H9 (cell line): ENCODE measurements at regions not wholly inside any gene's neighbourhood (a gene's known extent, or its start where the extent isn't known, plus 50 kb on each side); places are given as distances from the start of the nearest gene placed in this dataset.

Experiments used
- DNase-seq: peaks from one replicate; pipeline ENCODE4 v3.0.0-alpha.2; 2017
- H2AFZ ChIP-seq: one replicate; pipeline ENCODE4 v1.6.1; 2013; ENCODE audit warnings: mild to moderate bottlenecking, low read length, control low read depth, moderate library complexity
- H2AK5ac ChIP-seq: 2 replicates; pipeline ENCODE4 v1.6.1; 2013; ENCODE audit warnings: low read length, control low read depth, mixed read lengths; ENCODE audit not compliant: insufficient read length
- H2BK120ac ChIP-seq: one replicate; pipeline ENCODE4 v1.6.1; 2013; ENCODE audit warnings: low read depth, mild to moderate bottlenecking, low read length, control low read depth, inconsistent platforms; ENCODE audit not compliant: poor library complexity, severe bottlenecking
- H2BK12ac ChIP-seq: 2 replicates; pipeline ENCODE4 v1.6.1; 2013; ENCODE audit warnings: low read length, control low read depth, mixed read lengths, low read depth; ENCODE audit not compliant: insufficient read length
- H2BK15ac ChIP-seq: 2 replicates; pipeline ENCODE4 v1.6.1; 2013; ENCODE audit warnings: low read depth, low read length, control low read depth
- H2BK20ac ChIP-seq: one replicate; pipeline ENCODE4 v1.6.1; 2013; ENCODE audit warnings: low read depth, mild to moderate bottlenecking, low read length, control low read depth, inconsistent platforms; ENCODE audit not compliant: poor library complexity, severe bottlenecking
- H2BK5ac ChIP-seq: 2 replicates; pipeline ENCODE4 v1.6.1; 2013; ENCODE audit warnings: low read length, control low read depth, mixed read lengths; ENCODE audit not compliant: insufficient read length
- H3K14ac ChIP-seq: 2 replicates; pipeline ENCODE4 v1.6.1; 2013; ENCODE audit warnings: low read length, control low read depth; ENCODE audit not compliant: insufficient read depth
- H3K18ac ChIP-seq: 2 replicates; pipeline ENCODE4 v1.6.1; 2013; ENCODE audit warnings: low read depth, mild to moderate bottlenecking, mixed read lengths, low read length, control low read depth; ENCODE audit not compliant: insufficient read length
- H3K23ac ChIP-seq: 2 replicates; pipeline ENCODE4 v1.6.1; 2013; ENCODE audit warnings: low read length, control low read depth, mixed read lengths, low read depth; ENCODE audit not compliant: insufficient read length
- H3K23me2 ChIP-seq: 2 replicates; pipeline ENCODE4 v1.6.1; 2013; ENCODE audit warnings: low read depth, mild to moderate bottlenecking, mixed read lengths, low read length, control low read depth; ENCODE audit not compliant: insufficient read length, poor library complexity, severe bottlenecking
- H3K27ac ChIP-seq: 2 replicates; pipeline ENCODE4 v1.5.1; 2013; ENCODE audit warnings: low read length, control low read depth, mixed read lengths, low read depth; ENCODE audit not compliant: insufficient read length
- H3K27me3 ChIP-seq: 2 replicates; pipeline ENCODE4 v1.6.1; 2013; ENCODE audit warnings: low read length, control low read depth, inconsistent platforms; ENCODE audit not compliant: insufficient read depth
- H3K4ac ChIP-seq: 2 replicates; pipeline ENCODE4 v1.6.1; 2013; ENCODE audit warnings: low read depth, mild to moderate bottlenecking, control low read depth, inconsistent platforms, low read length, moderate library complexity
- H3K4me1 ChIP-seq: 2 replicates; pipeline ENCODE4 v1.6.1; 2013; ENCODE audit warnings: low read length, control low read depth, inconsistent platforms; ENCODE audit not compliant: insufficient read depth
- H3K4me2 ChIP-seq: 2 replicates; pipeline ENCODE4 v1.6.1; 2013; ENCODE audit warnings: low read length, control low read depth, mixed read lengths; ENCODE audit not compliant: insufficient read length, insufficient read depth
- H3K56ac ChIP-seq: 2 replicates; pipeline ENCODE4 v1.6.1; 2013; ENCODE audit warnings: low read depth, mild to moderate bottlenecking, mixed read lengths, low read length, control low read depth; ENCODE audit not compliant: insufficient read length
- H3K79me1 ChIP-seq: 2 replicates; pipeline ENCODE4 v1.6.1; 2013; ENCODE audit warnings: low read depth, mild to moderate bottlenecking, moderate library complexity, low read length, control low read depth, inconsistent platforms; ENCODE audit not compliant: insufficient read depth, poor library complexity, severe bottlenecking
- H3K79me2 ChIP-seq: 2 replicates; pipeline ENCODE4 v1.6.1; 2013; ENCODE audit warnings: low read length, control low read depth, inconsistent platforms; ENCODE audit not compliant: insufficient read depth
- H3K9ac ChIP-seq: 2 replicates; pipeline ENCODE4 v1.6.1; 2013; ENCODE audit warnings: low read length, control low read depth, mixed read lengths; ENCODE audit not compliant: insufficient read length; ENCODE audit errors: extremely low read depth
- H3K9me3 ChIP-seq: one replicate; pipeline ENCODE4 v1.6.1; 2013; ENCODE audit warnings: low read depth, low read length, inconsistent platforms; ENCODE audit not compliant: control insufficient read depth
- H3T11ph ChIP-seq: one replicate; pipeline ENCODE4 v1.6.1; 2013; ENCODE audit warnings: mild to moderate bottlenecking, low read length, control low read depth, inconsistent platforms
- H4K20me1 ChIP-seq: one replicate; pipeline ENCODE4 v1.6.1; 2013; ENCODE audit not compliant: control insufficient read depth, insufficient read length, insufficient read depth
- H4K5ac ChIP-seq: 2 replicates; pipeline ENCODE4 v1.6.1; 2013; ENCODE audit warnings: low read depth, mild to moderate bottlenecking, mixed read lengths, low read length, control low read depth; ENCODE audit not compliant: insufficient read length
- H4K8ac ChIP-seq: replicated peaks from 2 replicates; pipeline ENCODE4 v1.6.1; 2013; ENCODE audit warnings: low read length, control low read depth, mixed read lengths, low read depth; ENCODE audit not compliant: insufficient read length
- H4K91ac ChIP-seq: 2 replicates; pipeline ENCODE4 v1.6.1; 2013; ENCODE audit warnings: low read depth, mild to moderate bottlenecking, moderate library complexity, mixed read lengths, low read length, control low read depth; ENCODE audit not compliant: insufficient read length
- H3K27ac Mint-ChIP-seq, 3 experiments: 2 replicates in 2 of 3; 3 replicates in 1 of 3; pipeline ENCODE4 v1.8.0; 2020 to 2021; ENCODE audit warnings: mixed read lengths in 3 of 3, mild to moderate bottlenecking in 1 of 3, moderate library complexity in 1 of 3
- H3K27me3 Mint-ChIP-seq: 2 replicates; pipeline ENCODE4 v1.8.0; 2021; ENCODE audit warnings: low read depth, mild to moderate bottlenecking, moderate library complexity, mixed read lengths
- H3K36me3 Mint-ChIP-seq, 3 experiments: 2 replicates in 2 of 3; 3 replicates in 1 of 3; pipeline ENCODE4 v1.8.0; 2020 to 2021; ENCODE audit warnings: low read depth in 3 of 3, mixed read lengths in 3 of 3; ENCODE audit not compliant: insufficient read depth in 1 of 3
- H3K4me1 Mint-ChIP-seq, 2 experiments: 2 replicates each; pipeline ENCODE4 v1.8.0; 2020; ENCODE audit warnings: mixed read lengths in 2 of 2
- H3K4me3 Mint-ChIP-seq, 2 experiments: 2 replicates in 1 of 2; 3 replicates in 1 of 2; pipeline ENCODE4 v1.8.0; 2020 to 2021; ENCODE audit warnings: mild to moderate bottlenecking in 2 of 2, mixed read lengths in 2 of 2, moderate library complexity in 1 of 2
- H3K9me3 Mint-ChIP-seq, 2 experiments: 2 replicates in 1 of 2; 3 replicates in 1 of 2; pipeline ENCODE4 v1.8.0; 2020; ENCODE audit warnings: mild to moderate bottlenecking in 2 of 2, mixed read lengths in 2 of 2, moderate library complexity in 1 of 2
- CTCF ChIP-seq: fragments of 200-600 bp; sonication (generic); conservative IDR thresholded peaks from 3 replicates; pipeline ENCODE4 v1.8.0; 2021; ENCODE audit warnings: antibody characterized with exemption, mild to moderate bottlenecking
- WGBS: extraction: QIAGEN DNeasy Blood & Tissue Kit; methylation state at CpG from one replicate; pipeline ENCODE4 v1.1.7; 2013; ENCODE audit warnings: missing lambda C conversion rate, low lambda C conversion rate, mixed read lengths; ENCODE audit not compliant: insufficient read length; ENCODE audit errors: extremely low coverage; 5-methylcytosine and 5-hydroxymethylcytosine counted together

GRCh38 chr11:10938231-10938630 lies 80.4 kb upstream of the ZBED5 start:
- Histone ChIP-seq H3K23ac (no peak overlapping the region), H3K56ac (no peak overlapping the region), H3K9ac (no peak overlapping the region), H3K4me1 (peaks cover 2% of the 10 kb centered on the region; the same call in 1 of the 2 replicates), H3K9me3 (no peaks in the 10 kb centered on the region), H3K27me3 (no peaks in the 10 kb centered on the region), H3T11ph (no peak overlapping the region), H3K27ac (no peak overlapping the region), H4K8ac (no peak overlapping the region), H2BK12ac (no peak overlapping the region), H2AFZ (no peak overlapping the region), H4K91ac (no peak overlapping the region), H3K14ac (no peak overlapping the region), H2AK5ac (no peak overlapping the region), H2BK5ac (no peak overlapping the region), H2BK120ac (no peak overlapping the region), H3K79me2 (no peaks in the 10 kb centered on the region), H3K4me2 (no peak overlapping the region), H4K20me1 (no peaks in the 10 kb centered on the region), H3K18ac (no peak overlapping the region), H3K4ac (no peak overlapping the region), H2BK20ac (no peak overlapping the region), H3K79me1 (no peaks in the 10 kb centered on the region), H4K5ac (no peak overlapping the region), H3K23me2 (peaks cover 4% of the 10 kb centered on the region), H2BK15ac (no peak overlapping the region)
- Mint-ChIP-seq H3K27ac (0 out of 7 replicates have a peak overlapping the region, but pooled peaks of 1 of the 3 experiments have one; percentile 31), H3K27me3 (no peaks in the 10 kb centered on the region), H3K36me3 (no peaks in the 10 kb centered on the region), H3K4me3 (no peak overlapping the region), H3K9me3 (no peaks in the 10 kb centered on the region; a peak in 1 of 5 replicates), H3K4me1 (peaks cover 15 to 18% of the 10 kb centered on the region in 2 experiments)
- DNase-seq = no peak
- no peak for TF ChIP-seq CTCF
- no CpG with 5 or more reads among the region's 5 CpGs for WGBS
